H9 (cell line): ENCODE measurements at regions not wholly inside any gene's neighbourhood (a gene's known extent, or its start where the extent isn't known, plus 50 kb on each side); places are given as distances from the start of the nearest gene placed in this dataset.

Experiments used
- DNase-seq: peaks from one replicate; pipeline ENCODE4 v3.0.0-alpha.2; 2017
- H2AFZ ChIP-seq: one replicate; pipeline ENCODE4 v1.6.1; 2013; ENCODE audit warnings: mild to moderate bottlenecking, low read length, control low read depth, moderate library complexity
- H2AK5ac ChIP-seq: 2 replicates; pipeline ENCODE4 v1.6.1; 2013; ENCODE audit warnings: low read length, control low read depth, mixed read lengths; ENCODE audit not compliant: insufficient read length
- H2BK120ac ChIP-seq: one replicate; pipeline ENCODE4 v1.6.1; 2013; ENCODE audit warnings: low read depth, mild to moderate bottlenecking, low read length, control low read depth, inconsistent platforms; ENCODE audit not compliant: poor library complexity, severe bottlenecking
- H2BK12ac ChIP-seq: 2 replicates; pipeline ENCODE4 v1.6.1; 2013; ENCODE audit warnings: low read length, control low read depth, mixed read lengths, low read depth; ENCODE audit not compliant: insufficient read length
- H2BK15ac ChIP-seq: 2 replicates; pipeline ENCODE4 v1.6.1; 2013; ENCODE audit warnings: low read depth, low read length, control low read depth
- H2BK20ac ChIP-seq: one replicate; pipeline ENCODE4 v1.6.1; 2013; ENCODE audit warnings: low read depth, mild to moderate bottlenecking, low read length, control low read depth, inconsistent platforms; ENCODE audit not compliant: poor library complexity, severe bottlenecking
- H2BK5ac ChIP-seq: 2 replicates; pipeline ENCODE4 v1.6.1; 2013; ENCODE audit warnings: low read length, control low read depth, mixed read lengths; ENCODE audit not compliant: insufficient read length
- H3K14ac ChIP-seq: 2 replicates; pipeline ENCODE4 v1.6.1; 2013; ENCODE audit warnings: low read length, control low read depth; ENCODE audit not compliant: insufficient read depth
- H3K18ac ChIP-seq: 2 replicates; pipeline ENCODE4 v1.6.1; 2013; ENCODE audit warnings: low read depth, mild to moderate bottlenecking, mixed read lengths, low read length, control low read depth; ENCODE audit not compliant: insufficient read length
- H3K23ac ChIP-seq: 2 replicates; pipeline ENCODE4 v1.6.1; 2013; ENCODE audit warnings: low read length, control low read depth, mixed read lengths, low read depth; ENCODE audit not compliant: insufficient read length
- H3K23me2 ChIP-seq: 2 replicates; pipeline ENCODE4 v1.6.1; 2013; ENCODE audit warnings: low read depth, mild to moderate bottlenecking, mixed read lengths, low read length, control low read depth; ENCODE audit not compliant: insufficient read length, poor library complexity, severe bottlenecking
- H3K27ac ChIP-seq: 2 replicates; pipeline ENCODE4 v1.5.1; 2013; ENCODE audit warnings: low read length, control low read depth, mixed read lengths, low read depth; ENCODE audit not compliant: insufficient read length
- H3K27me3 ChIP-seq: 2 replicates; pipeline ENCODE4 v1.6.1; 2013; ENCODE audit warnings: low read length, control low read depth, inconsistent platforms; ENCODE audit not compliant: insufficient read depth
- H3K4ac ChIP-seq: 2 replicates; pipeline ENCODE4 v1.6.1; 2013; ENCODE audit warnings: low read depth, mild to moderate bottlenecking, control low read depth, inconsistent platforms, low read length, moderate library complexity
- H3K4me1 ChIP-seq: 2 replicates; pipeline ENCODE4 v1.6.1; 2013; ENCODE audit warnings: low read length, control low read depth, inconsistent platforms; ENCODE audit not compliant: insufficient read depth
- H3K4me2 ChIP-seq: 2 replicates; pipeline ENCODE4 v1.6.1; 2013; ENCODE audit warnings: low read length, control low read depth, mixed read lengths; ENCODE audit not compliant: insufficient read length, insufficient read depth
- H3K56ac ChIP-seq: 2 replicates; pipeline ENCODE4 v1.6.1; 2013; ENCODE audit warnings: low read depth, mild to moderate bottlenecking, mixed read lengths, low read length, control low read depth; ENCODE audit not compliant: insufficient read length
- H3K79me1 ChIP-seq: 2 replicates; pipeline ENCODE4 v1.6.1; 2013; ENCODE audit warnings: low read depth, mild to moderate bottlenecking, moderate library complexity, low read length, control low read depth, inconsistent platforms; ENCODE audit not compliant: insufficient read depth, poor library complexity, severe bottlenecking
- H3K79me2 ChIP-seq: 2 replicates; pipeline ENCODE4 v1.6.1; 2013; ENCODE audit warnings: low read length, control low read depth, inconsistent platforms; ENCODE audit not compliant: insufficient read depth
- H3K9ac ChIP-seq: 2 replicates; pipeline ENCODE4 v1.6.1; 2013; ENCODE audit warnings: low read length, control low read depth, mixed read lengths; ENCODE audit not compliant: insufficient read length; ENCODE audit errors: extremely low read depth
- H3K9me3 ChIP-seq: one replicate; pipeline ENCODE4 v1.6.1; 2013; ENCODE audit warnings: low read depth, low read length, inconsistent platforms; ENCODE audit not compliant: control insufficient read depth
- H3T11ph ChIP-seq: one replicate; pipeline ENCODE4 v1.6.1; 2013; ENCODE audit warnings: mild to moderate bottlenecking, low read length, control low read depth, inconsistent platforms
- H4K20me1 ChIP-seq: one replicate; pipeline ENCODE4 v1.6.1; 2013; ENCODE audit not compliant: control insufficient read depth, insufficient read length, insufficient read depth
- H4K5ac ChIP-seq: 2 replicates; pipeline ENCODE4 v1.6.1; 2013; ENCODE audit warnings: low read depth, mild to moderate bottlenecking, mixed read lengths, low read length, control low read depth; ENCODE audit not compliant: insufficient read length
- H4K8ac ChIP-seq: replicated peaks from 2 replicates; pipeline ENCODE4 v1.6.1; 2013; ENCODE audit warnings: low read length, control low read depth, mixed read lengths, low read depth; ENCODE audit not compliant: insufficient read length
- H4K91ac ChIP-seq: 2 replicates; pipeline ENCODE4 v1.6.1; 2013; ENCODE audit warnings: low read depth, mild to moderate bottlenecking, moderate library complexity, mixed read lengths, low read length, control low read depth; ENCODE audit not compliant: insufficient read length
- H3K27ac Mint-ChIP-seq, 3 experiments: 2 replicates in 2 of 3; 3 replicates in 1 of 3; pipeline ENCODE4 v1.8.0; 2020 to 2021; ENCODE audit warnings: mixed read lengths in 3 of 3, mild to moderate bottlenecking in 1 of 3, moderate library complexity in 1 of 3
- H3K27me3 Mint-ChIP-seq: 2 replicates; pipeline ENCODE4 v1.8.0; 2021; ENCODE audit warnings: low read depth, mild to moderate bottlenecking, moderate library complexity, mixed read lengths
- H3K36me3 Mint-ChIP-seq, 3 experiments: 2 replicates in 2 of 3; 3 replicates in 1 of 3; pipeline ENCODE4 v1.8.0; 2020 to 2021; ENCODE audit warnings: low read depth in 3 of 3, mixed read lengths in 3 of 3; ENCODE audit not compliant: insufficient read depth in 1 of 3
- H3K4me1 Mint-ChIP-seq, 2 experiments: 2 replicates each; pipeline ENCODE4 v1.8.0; 2020; ENCODE audit warnings: mixed read lengths in 2 of 2
- H3K4me3 Mint-ChIP-seq, 2 experiments: 2 replicates in 1 of 2; 3 replicates in 1 of 2; pipeline ENCODE4 v1.8.0; 2020 to 2021; ENCODE audit warnings: mild to moderate bottlenecking in 2 of 2, mixed read lengths in 2 of 2, moderate library complexity in 1 of 2
- H3K9me3 Mint-ChIP-seq, 2 experiments: 2 replicates in 1 of 2; 3 replicates in 1 of 2; pipeline ENCODE4 v1.8.0; 2020; ENCODE audit warnings: mild to moderate bottlenecking in 2 of 2, mixed read lengths in 2 of 2, moderate library complexity in 1 of 2
- WGBS: extraction: QIAGEN DNeasy Blood & Tissue Kit; methylation state at CpG from one replicate; pipeline ENCODE4 v1.1.7; 2013; ENCODE audit warnings: missing lambda C conversion rate, low lambda C conversion rate, mixed read lengths; ENCODE audit not compliant: insufficient read length; ENCODE audit errors: extremely low coverage; 5-methylcytosine and 5-hydroxymethylcytosine counted together
- TF ChIP-seq, protein P1 (sequence below): fragments of 200-600 bp; sonication (generic); conservative IDR thresholded peaks from 3 replicates; pipeline ENCODE4 v1.8.0; 2021; ENCODE audit warnings: antibody characterized with exemption, mild to moderate bottlenecking

DNA sequence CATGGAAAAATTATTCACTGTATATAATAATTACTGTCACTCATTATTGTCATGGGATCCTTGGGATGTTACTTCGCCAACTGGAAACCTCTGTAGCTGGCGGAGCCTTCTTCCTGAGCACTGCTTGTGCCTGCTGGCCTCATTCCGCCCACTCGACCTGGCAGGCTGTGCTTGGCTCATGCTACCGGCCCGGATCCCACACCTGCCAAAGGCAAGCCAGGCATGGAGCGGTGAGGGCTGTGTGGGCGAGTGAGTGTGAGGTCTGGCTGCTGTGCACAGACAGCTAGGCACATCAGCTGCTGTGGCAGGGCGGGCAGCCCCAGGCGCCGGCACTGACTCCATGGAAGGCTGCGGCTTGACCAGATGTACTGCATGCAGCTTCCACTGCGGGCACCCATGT is 78.4 kb downstream of the DISP1 start:
- Histone ChIP-seq H3K18ac (no peak overlapping the region), H3K27ac (no peak overlapping the region), H2BK120ac (no peak overlapping the region), H4K91ac (no peak overlapping the region), H2BK12ac (no peak overlapping the region), H3K23ac (no peak overlapping the region), H3T11ph (no peak overlapping the region), H4K5ac (no peak overlapping the region), H2BK20ac (no peak overlapping the region), H2BK15ac (no peak overlapping the region), H3K27me3 (no peaks in the 10 kb centered on the region), H3K56ac (no peak overlapping the region), H4K8ac (no peak overlapping the region), H3K79me1 (no peaks in the 10 kb centered on the region), H3K4me1 (no peaks in the 10 kb centered on the region), H3K9me3 (no peaks in the 10 kb centered on the region), H3K23me2 (no peaks in the 10 kb centered on the region), H2BK5ac (no peak overlapping the region), H2AFZ (no peak overlapping the region), H3K4ac (no peak overlapping the region), H4K20me1 (no peaks in the 10 kb centered on the region), H3K14ac (no peak overlapping the region), H3K79me2 (no peaks in the 10 kb centered on the region), H3K9ac (no peak overlapping the region), H3K4me2 (no peak overlapping the region), H2AK5ac (no peak overlapping the region)
- no peak overlapping the region for H3K4me3 Mint-ChIP-seq
- H3K27ac Mint-ChIP-seq: no peak overlapping the region; a peak in 1 of 7 replicates
- H3K27me3 Mint-ChIP-seq: no peaks in the 10 kb centered on the region
- TF ChIP-seq, protein P1, sequence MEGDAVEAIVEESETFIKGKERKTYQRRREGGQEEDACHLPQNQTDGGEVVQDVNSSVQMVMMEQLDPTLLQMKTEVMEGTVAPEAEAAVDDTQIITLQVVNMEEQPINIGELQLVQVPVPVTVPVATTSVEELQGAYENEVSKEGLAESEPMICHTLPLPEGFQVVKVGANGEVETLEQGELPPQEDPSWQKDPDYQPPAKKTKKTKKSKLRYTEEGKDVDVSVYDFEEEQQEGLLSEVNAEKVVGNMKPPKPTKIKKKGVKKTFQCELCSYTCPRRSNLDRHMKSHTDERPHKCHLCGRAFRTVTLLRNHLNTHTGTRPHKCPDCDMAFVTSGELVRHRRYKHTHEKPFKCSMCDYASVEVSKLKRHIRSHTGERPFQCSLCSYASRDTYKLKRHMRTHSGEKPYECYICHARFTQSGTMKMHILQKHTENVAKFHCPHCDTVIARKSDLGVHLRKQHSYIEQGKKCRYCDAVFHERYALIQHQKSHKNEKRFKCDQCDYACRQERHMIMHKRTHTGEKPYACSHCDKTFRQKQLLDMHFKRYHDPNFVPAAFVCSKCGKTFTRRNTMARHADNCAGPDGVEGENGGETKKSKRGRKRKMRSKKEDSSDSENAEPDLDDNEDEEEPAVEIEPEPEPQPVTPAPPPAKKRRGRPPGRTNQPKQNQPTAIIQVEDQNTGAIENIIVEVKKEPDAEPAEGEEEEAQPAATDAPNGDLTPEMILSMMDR: no peak
- DNase-seq: no peak
- H3K9me3 Mint-ChIP-seq: peaks cover 3 to 6% of the 10 kb centered on the region in 2 experiments; a peak in 3 of 5 replicates
- H3K4me1 Mint-ChIP-seq: no peaks in the 10 kb centered on the region
- peaks cover 3 to 9% (median 8%) of the 10 kb centered on the region in 3 experiments; a peak in 6 of 7 replicates for H3K36me3 Mint-ChIP-seq
- no CpG with 5 or more reads among the region's 13 CpGs for WGBS
